HL-60 (cell line): ENCODE measurements at regions not wholly inside any gene's neighbourhood (a gene's known extent, or its start where the extent isn't known, plus 50 kb on each side); places are given as distances from the start of the nearest gene placed in this dataset.
A peak's percentile ranks its signal among the peaks of the same experiment; 100 is the strongest.

ENCODE experiments used
- DNase-seq, 2 experiments: peaks; one replicate each; pipeline ENCODE4 v3.0.0-alpha.2; 2010 to 2020; ENCODE audit warnings: low read depth in 1 of 2, low spot score in 1 of 2
- H3K27ac ChIP-seq: fragments of 250-450 bp; sonication (Bioruptor Pico); replicated peaks from 2 replicates; pipeline ENCODE4 v1.5.1; 2020; ENCODE audit warnings: mild to moderate bottlenecking, moderate library complexity
- H3K27me3 ChIP-seq: fragments of 250-450 bp; sonication (Bioruptor Pico); 2 replicates; pipeline ENCODE4 v1.5.1; 2021; ENCODE audit warnings: mild to moderate bottlenecking, moderate library complexity; ENCODE audit not compliant: insufficient read depth, poor library complexity, severe bottlenecking
- H3K4me3 ChIP-seq: replicated peaks from 2 replicates; pipeline ENCODE4 v1.5.1; 2011; ENCODE audit warnings: mild to moderate bottlenecking, control low read depth, low read length; ENCODE audit not compliant: insufficient read depth
- GABPA ChIP-seq: IDR thresholded peaks from 2 replicates; pipeline ENCODE4 v1.6.1; 2012; ENCODE audit warnings: low read depth
- POLR2AphosphoS5 ChIP-seq: IDR thresholded peaks from 2 replicates; pipeline ENCODE4 v1.6.1; 2012; ENCODE audit warnings: low read depth
- REST ChIP-seq: IDR thresholded peaks from 2 replicates; pipeline ENCODE4 v1.6.1; 2012; ENCODE audit warnings: low read depth; ENCODE audit not compliant: insufficient replicate concordance
- SPI1 ChIP-seq: IDR thresholded peaks from 2 replicates; pipeline ENCODE4 v1.6.1; 2012; ENCODE audit warnings: low read depth, mild to moderate bottlenecking, borderline replicate concordance
- TF ChIP-seq, protein P1 (sequence below): IDR thresholded peaks from one replicate; pipeline ENCODE4 v1.5.1; 2011; ENCODE audit warnings: low read length, control low read depth, inconsistent platforms; ENCODE audit not compliant: insufficient read depth

DNA sequence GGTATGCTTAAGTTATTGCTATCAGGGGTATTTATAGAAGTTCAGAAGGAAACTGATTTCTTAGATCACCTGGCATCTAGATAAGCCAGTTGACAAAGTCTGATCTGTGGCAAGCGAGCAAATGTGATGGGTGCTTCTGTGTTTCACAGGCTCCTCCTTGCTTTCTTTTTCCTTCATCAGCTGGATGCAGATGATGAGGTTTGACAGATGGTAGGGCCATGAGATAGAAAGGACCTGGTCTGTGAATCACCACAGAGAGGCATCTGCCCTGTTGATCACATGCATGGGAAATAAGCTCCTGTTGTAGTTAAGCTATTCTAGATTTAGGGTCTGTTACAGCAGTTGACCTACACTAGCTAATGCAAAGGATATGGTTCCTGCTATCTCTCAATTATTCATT is 372.0 kb downstream of the NEK10 start:
- no peak overlapping the region for H3K27ac ChIP-seq
- DNase-seq = no peak
- H3K4me3 ChIP-seq = no peak overlapping the region
- no peaks in the 10 kb centered on the region for H3K27me3 ChIP-seq
- no peak for TF ChIP-seq SPI1
- TF ChIP-seq, protein P1, sequence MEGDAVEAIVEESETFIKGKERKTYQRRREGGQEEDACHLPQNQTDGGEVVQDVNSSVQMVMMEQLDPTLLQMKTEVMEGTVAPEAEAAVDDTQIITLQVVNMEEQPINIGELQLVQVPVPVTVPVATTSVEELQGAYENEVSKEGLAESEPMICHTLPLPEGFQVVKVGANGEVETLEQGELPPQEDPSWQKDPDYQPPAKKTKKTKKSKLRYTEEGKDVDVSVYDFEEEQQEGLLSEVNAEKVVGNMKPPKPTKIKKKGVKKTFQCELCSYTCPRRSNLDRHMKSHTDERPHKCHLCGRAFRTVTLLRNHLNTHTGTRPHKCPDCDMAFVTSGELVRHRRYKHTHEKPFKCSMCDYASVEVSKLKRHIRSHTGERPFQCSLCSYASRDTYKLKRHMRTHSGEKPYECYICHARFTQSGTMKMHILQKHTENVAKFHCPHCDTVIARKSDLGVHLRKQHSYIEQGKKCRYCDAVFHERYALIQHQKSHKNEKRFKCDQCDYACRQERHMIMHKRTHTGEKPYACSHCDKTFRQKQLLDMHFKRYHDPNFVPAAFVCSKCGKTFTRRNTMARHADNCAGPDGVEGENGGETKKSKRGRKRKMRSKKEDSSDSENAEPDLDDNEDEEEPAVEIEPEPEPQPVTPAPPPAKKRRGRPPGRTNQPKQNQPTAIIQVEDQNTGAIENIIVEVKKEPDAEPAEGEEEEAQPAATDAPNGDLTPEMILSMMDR = no peak
- TF ChIP-seq POLR2AphosphoS5 = no peak
- no peak for TF ChIP-seq REST
- TF ChIP-seq GABPA = no peak

GRCh38 chr3:27010834-27011233 is 358.3 kb downstream of the NEK10 start:
- no peak overlapping the region for H3K4me3 ChIP-seq
- no peaks in the 10 kb centered on the region for H3K27me3 ChIP-seq
- no peak overlapping the region for H3K27ac ChIP-seq
- no peak for DNase-seq
- TF ChIP-seq, protein P1 = no peak
- TF ChIP-seq SPI1 = no peak
- TF ChIP-seq REST = no peak
- no peak for TF ChIP-seq POLR2AphosphoS5
- TF ChIP-seq GABPA = no peak

DNA sequence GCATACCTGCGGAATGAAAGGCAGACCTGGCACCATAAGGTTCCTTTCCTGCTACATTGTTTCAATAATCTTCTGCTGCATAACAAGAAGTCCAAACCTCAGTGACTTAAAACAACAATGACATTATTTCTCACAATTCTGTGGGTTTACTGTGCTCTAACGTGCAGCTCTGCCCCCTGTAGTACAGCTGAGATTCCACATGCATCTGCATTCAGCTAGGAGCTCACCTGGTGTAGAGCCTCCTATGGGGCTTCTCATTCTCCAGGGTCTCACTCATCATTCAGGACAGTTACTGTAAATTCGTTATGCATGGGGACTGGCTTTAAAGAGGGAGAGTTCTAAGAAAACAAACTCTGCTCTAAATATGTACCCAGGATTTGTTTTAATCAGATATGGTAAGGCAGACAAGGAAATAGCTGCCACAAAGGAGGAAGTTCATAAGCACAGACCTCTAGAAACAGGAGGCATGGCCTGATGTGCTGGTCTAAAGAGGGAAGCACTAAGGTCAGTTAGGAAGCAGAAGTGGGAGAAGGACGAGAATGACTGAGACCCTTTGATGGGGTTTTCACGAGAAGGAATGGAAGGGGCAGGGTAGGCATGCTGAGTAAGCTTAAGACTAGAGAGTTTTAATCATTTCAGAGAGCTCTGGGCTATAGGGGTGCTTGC is 347.0 kb downstream of the NEK10 start:
- DNase-seq = peak in 1 of 2 experiments; percentile 30
- Histone ChIP-seq H3K27me3 (no peaks in the 10 kb centered on the region), H3K4me3 (no peak overlapping the region), H3K27ac (no peak overlapping the region)
- TF ChIP-seq, protein P1 = no peak
- peak; percentile 52; the same call in 1 of the 2 replicates for TF ChIP-seq SPI1
- no peak for TF ChIP-seq POLR2AphosphoS5
- TF ChIP-seq REST = no peak
